IPS DF 19.7 (cell line): ENCODE measurements at regions not wholly inside any gene's neighbourhood (a gene's known extent, or its start where the extent isn't known, plus 50 kb on each side); places are given as distances from the start of the nearest gene placed in this dataset.
"Not testable (repeated sequence)": the region's sequence is repeated elsewhere in the genome, so short reads cannot be mapped to it uniquely, and the experiment has no call there.

Experiments
- DNase-seq: peaks from one replicate; pipeline ENCODE4 v3.0.0-alpha.2; 2013; ENCODE audit warnings: low read depth, low spot score

DNA sequence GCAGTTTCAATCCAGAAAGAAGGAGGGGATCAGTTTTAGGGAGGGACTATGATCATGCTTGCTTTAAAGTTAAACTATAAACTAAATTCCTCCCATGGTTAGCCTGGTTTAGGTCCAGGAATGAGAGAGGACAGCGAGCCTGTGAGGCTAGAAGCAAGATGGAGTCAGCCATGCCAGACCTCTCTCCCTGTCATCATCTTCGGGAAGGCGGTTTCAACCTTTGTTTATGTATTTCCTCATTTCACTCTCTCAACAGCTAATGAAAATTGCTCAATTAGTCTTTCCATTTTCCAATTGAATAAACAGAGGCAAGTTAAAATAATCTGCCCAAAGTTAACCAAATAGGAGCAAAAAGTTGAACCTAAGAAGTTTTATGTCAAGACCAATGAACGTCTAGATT is 201.5 kb downstream of the KCNJ2 start:
- no peak for DNase-seq

DNA sequence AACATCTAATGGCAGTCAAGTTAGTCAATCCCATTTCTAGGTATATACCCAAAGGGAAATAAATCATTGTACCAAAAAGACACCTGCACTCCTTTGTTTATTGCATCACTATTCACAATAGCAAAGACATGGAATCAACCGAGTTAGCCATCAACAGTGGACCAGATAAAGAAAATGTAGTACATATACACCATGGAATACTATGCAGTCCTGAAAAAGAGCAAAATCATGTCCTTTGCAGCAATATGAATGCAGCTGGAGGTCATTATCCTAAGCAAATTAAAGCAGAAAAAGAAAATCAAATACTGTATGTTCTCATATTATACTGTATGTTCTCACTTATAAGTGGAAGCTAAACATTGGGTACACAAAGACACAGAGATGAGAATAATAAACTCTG is 204.0 kb downstream of the KCNJ2 start:
- DNase-seq: no peak

- DNase-seq: no peak
These were observed 205.2 kb downstream of the KCNJ2 start for GRCh38 chr17:70374496-70374895.

DNA sequence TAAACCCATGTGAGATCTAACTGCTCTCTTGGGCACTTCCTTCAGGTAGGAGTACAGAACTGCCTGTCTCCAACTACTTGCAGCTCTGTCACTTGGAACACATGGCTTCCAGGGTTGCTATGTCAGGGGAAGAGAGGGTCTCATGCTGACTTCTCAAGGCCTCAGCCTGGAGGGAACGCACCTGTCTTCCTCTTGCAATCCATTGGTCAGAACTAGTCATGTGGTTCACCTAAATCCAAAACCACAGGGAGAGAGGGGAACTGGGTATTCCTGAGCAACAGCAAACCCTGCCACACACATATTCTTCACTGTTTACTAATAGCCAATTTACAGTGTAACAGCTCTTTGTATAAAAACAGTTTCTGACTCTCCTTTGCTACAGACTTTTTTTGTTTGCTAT is 206.1 kb downstream of the KCNJ2 start:
- peak; percentile 15 for DNase-seq

DNA sequence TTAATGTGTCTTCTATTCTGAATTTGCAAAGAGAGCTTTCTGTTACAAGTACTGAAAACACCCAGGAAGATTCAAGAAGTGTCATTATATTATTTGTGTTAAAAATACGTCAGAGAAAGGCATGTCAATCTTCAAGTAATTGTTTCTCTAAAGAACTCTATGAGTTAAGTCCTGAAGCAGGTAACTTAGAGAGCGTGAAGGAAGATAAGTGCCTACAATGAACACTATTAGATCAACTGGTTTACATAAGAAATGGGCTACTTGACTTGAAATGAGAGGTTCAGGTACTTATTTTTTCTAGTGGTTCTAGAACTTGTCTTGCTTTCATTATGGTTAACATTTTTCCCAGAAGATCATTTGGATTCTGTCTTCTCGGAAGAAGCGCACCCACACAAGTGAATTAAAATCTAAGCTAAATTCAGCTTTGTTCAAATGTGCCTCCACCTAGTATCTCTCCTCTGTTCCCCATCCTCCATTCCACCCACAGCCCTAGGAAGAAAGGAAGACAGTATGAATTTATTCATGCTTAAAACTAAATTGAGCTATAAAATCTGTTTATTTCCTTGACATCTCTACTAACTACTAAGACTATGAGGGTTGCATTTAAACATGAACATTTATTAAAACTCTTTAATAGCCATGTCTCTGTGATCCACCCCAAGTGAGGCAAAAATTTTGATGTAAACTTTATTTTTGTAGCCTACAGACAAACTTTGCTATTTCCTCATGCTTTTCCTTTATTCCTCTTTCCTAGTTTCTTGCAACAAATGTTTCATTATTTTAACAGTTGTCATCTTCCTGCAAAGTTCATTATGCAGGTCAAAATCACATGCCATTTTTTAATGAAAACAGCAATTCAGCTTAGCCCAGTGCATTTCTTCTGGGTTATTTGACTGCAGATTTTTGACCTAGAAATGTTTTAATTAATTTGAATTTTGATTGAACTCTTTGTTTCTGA is 206.8 kb downstream of the KCNJ2 start:
- DNase-seq: no peak

GRCh38 chr17:70377654-70378053 is 208.3 kb downstream of the KCNJ2 start:
- DNase-seq: no peak

GRCh38 chr17:70378076-70378475 is 208.7 kb downstream of the KCNJ2 start:
- DNase-seq: no peak

GRCh38 chr17:70379945-70380344 is 210.6 kb downstream of the KCNJ2 start:
- no peak for DNase-seq

- DNase-seq: not testable (repeated sequence)
These were observed 212.6 kb downstream of the KCNJ2 start for GRCh38 chr17:70381916-70382315.

DNA sequence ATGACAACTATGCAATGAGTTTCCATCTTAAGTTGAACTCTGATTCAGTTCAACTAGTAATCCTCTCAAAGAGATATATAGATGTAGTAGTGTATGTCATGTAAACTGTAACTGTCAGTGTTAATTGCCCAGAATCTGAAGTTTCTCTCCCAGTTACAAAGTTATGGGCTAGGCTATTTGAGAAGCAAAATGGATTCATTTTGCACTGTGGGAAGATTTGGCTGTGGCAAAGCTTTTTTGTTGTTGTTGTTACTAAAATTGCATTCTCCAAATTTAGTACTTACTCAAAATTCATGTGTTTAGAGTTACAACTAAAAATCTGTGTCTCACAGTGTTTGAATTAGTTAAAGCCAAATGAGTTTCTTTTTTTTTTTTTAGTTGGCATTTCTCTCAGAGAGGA is 219.0 kb downstream of the KCNJ2 start:
- DNase-seq: no peak

- DNase-seq: not testable (repeated sequence)
These were observed 220.0 kb downstream of the KCNJ2 start for GRCh38 chr17:70389232-70389757.

- no peak for DNase-seq
These were observed 220.7 kb downstream of the KCNJ2 start for GRCh38 chr17:70390049-70390448.

GRCh38 chr17:70394473-70395232 is 225.3 kb downstream of the KCNJ2 start:
- DNase-seq: no peak

GRCh38 chr17:70405492-70406220 is 236.3 kb downstream of the KCNJ2 start:
- no peak for DNase-seq

DNA sequence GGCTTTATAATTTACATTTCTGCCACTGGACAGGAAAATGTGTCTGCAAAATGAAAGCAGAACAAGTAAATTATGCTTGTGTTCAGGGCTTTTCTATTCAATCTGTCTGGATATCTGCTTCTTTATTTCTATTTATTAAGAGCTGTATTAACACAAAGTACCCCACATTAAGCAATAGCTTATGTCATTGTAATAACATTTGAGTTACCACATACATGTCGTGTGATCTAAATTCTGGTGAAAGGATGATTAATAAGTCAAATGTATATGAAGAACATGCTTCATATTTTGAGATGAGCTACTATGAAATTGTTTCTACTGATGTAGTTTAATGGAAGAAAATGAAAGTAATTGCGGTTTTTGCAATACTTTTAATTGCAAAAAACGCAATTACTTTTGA is 238.2 kb downstream of the KCNJ2 start:
- DNase-seq: no peak

- DNase-seq: no peak
These were observed 239.4 kb downstream of the KCNJ2 start for GRCh38 chr17:70408768-70409167.

GRCh38 chr17:70414300-70414699 is 245.0 kb downstream of the KCNJ2 start:
- no peak for DNase-seq

DNA sequence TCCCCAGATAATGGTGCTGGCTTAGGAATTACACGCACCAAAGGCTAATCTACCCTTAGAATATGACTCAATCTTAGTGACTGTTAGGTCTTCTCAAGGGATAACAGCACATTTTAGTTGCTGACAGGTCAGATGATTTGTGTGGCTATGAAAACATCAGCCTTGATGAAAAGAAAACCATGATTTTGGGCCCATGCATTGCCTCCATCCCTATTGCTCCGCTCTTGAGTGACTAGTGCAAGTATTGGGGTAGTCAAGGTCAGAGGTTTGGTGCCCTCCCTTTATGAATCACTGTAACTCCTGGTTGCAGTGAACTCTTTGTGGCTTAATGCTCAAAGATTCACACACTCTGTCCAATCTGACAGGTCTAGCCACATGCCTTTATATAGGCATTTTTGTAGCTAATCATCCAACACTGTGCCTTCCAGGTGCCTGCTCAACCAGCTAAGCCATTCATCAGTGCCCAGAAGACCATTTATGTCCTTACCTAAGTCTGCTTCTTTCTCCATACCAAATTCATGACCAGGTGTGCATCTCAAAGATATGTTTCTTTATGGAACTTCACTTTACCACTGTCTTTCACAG is 251.6 kb downstream of the KCNJ2 start:
- DNase-seq: no peak

DNA sequence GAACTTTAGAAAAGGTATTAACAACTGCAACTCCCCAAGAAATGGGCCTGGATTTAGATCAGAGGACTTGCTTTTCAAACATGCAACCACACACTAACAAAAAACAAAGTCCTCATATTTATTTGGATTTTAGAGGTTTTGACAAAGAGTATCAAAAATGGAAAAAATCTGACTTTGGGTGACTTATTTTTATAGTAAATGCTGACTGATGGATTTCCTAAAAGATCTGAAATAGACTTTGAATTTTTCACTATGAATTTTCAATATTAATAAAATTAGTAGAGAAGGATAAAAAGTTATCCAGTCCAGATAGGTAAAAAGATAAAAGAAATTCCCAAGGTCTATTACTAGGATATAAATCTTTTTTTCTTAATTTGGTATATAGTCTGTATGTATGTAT is 253.5 kb downstream of the KCNJ2 start:
- DNase-seq: no peak

DNA sequence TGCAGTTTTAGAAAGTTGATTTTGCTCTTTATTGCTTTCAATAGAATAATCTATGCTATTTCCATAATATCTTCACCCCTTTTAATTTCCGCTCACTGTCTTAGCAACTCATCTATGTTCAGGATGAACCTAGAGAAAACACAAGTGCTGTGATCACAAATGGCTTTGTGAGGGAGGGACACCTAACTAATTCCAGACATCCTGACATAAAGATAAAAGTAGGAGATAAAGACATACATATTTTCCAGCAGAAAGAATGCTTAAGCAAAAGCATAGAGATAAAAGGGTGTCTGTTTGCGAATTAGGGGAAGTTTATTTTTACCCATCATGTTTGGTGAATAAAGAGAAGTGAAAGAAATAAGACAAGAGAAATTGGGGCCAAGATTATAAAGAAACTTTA is 254.2 kb downstream of the KCNJ2 start:
- no peak for DNase-seq

- no peak for DNase-seq
These were observed 257.4 kb downstream of the KCNJ2 start for GRCh38 chr17:70426752-70427151.
